ENCODE measurements at regions not wholly inside any gene's neighbourhood (a gene's known extent, or its start where the extent isn't known, plus 50 kb on each side); places are given as distances from the start of the nearest gene placed in this dataset.

DNA sequence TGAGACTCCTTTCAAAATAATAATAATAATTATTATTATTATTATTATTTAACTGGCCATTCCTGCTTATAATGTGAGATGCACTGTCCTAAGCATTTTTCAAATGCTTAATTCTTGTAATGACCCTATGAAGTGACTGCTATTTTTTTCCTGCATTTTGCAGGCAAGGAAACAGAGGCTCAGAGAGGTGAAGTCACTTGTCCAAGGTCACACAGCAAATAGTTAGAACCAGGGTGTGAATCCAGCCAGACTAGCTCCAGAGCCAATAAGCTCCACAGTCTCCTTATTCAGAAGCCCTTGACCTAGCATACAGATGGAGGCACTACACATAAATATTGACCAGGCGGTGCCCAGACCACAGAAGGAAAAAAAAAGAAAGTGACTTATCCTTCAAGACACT lies 77.5 kb upstream of the CACNA1A start:
- no peak for TF ChIP-seq POLR2A (IDR thresholded peaks at IDR 0.05; ENCODE audit: extremely low read depth, insufficient read length)
- TF ChIP-seq, protein P1, sequence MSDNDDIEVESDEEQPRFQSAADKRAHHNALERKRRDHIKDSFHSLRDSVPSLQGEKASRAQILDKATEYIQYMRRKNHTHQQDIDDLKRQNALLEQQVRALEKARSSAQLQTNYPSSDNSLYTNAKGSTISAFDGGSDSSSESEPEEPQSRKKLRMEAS (IDR thresholded peaks at IDR 0.05; ENCODE audit: low read depth, low read length), result no peak
- no peak for TF ChIP-seq MYC (IDR thresholded peaks at IDR 0.05; ENCODE audit: low read depth, low read length)
- H3K4me3 ChIP-seq (ENCODE audit: low read depth, low read length), result no peak overlapping the region
- DNase-seq (ENCODE audit: low read depth), result no peak

DNA sequence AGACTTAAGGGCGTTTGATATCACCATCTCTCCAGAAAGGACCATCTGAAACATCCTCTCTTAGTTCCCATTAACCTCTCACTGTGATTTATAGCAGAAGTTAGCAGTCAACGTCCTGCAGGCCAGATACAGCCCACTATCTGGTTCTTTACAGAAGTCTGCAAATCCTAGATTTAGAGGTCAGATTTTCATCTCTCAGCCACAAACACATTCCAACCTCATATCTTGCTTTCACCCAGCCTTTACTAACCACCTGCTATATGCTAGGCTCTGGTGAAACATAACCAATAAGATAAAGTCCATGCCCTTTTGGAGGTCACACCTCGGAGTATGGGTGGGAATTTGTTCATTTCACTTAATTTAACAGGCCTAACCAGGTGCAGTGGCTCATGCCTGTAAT lies 76.8 kb upstream of the CACNA1A start:
- no peak for DNase-seq (ENCODE audit: low read depth)
- TF ChIP-seq, protein P2, sequence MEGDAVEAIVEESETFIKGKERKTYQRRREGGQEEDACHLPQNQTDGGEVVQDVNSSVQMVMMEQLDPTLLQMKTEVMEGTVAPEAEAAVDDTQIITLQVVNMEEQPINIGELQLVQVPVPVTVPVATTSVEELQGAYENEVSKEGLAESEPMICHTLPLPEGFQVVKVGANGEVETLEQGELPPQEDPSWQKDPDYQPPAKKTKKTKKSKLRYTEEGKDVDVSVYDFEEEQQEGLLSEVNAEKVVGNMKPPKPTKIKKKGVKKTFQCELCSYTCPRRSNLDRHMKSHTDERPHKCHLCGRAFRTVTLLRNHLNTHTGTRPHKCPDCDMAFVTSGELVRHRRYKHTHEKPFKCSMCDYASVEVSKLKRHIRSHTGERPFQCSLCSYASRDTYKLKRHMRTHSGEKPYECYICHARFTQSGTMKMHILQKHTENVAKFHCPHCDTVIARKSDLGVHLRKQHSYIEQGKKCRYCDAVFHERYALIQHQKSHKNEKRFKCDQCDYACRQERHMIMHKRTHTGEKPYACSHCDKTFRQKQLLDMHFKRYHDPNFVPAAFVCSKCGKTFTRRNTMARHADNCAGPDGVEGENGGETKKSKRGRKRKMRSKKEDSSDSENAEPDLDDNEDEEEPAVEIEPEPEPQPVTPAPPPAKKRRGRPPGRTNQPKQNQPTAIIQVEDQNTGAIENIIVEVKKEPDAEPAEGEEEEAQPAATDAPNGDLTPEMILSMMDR (IDR thresholded peaks at IDR 0.05; ENCODE audit: low read depth, low read length), result no peak
- no peak overlapping the region for H3K4me3 ChIP-seq (ENCODE audit: low read depth, low read length)

DNA sequence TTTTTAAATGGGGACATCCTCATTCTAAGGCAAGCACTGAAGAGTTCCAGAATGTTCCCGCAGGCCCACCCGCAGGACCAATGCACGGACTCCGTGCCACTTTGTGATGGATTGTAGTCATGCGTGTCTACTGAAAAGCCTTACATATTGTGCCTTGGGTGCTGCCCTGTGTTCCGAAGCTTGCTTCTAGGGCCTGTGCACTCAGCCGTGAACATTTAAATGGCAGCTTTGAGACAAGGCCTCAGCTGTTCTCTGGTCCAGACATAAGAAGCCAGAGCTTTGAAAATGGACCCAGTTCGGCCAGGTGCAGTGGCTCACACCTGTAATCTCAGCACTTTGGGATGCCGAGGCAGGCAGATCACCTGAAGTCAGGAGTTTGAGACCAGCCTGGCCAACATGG lies 75.3 kb upstream of the CACNA1A start:
- DNase-seq (ENCODE audit: low read depth), result no peak
- no peak overlapping the region for H3K4me3 ChIP-seq (ENCODE audit: low read depth, low read length)
- TF ChIP-seq, protein P2 (IDR thresholded peaks at IDR 0.05; ENCODE audit: low read depth, low read length), result no peak
- TF ChIP-seq MYC (IDR thresholded peaks at IDR 0.05; ENCODE audit: low read depth, low read length) (no peak), POLR2A (IDR thresholded peaks at IDR 0.05; ENCODE audit: extremely low read depth, insufficient read length) (no peak)
- TF ChIP-seq, protein P1 (IDR thresholded peaks at IDR 0.05; ENCODE audit: low read depth, low read length), result no peak

DNA sequence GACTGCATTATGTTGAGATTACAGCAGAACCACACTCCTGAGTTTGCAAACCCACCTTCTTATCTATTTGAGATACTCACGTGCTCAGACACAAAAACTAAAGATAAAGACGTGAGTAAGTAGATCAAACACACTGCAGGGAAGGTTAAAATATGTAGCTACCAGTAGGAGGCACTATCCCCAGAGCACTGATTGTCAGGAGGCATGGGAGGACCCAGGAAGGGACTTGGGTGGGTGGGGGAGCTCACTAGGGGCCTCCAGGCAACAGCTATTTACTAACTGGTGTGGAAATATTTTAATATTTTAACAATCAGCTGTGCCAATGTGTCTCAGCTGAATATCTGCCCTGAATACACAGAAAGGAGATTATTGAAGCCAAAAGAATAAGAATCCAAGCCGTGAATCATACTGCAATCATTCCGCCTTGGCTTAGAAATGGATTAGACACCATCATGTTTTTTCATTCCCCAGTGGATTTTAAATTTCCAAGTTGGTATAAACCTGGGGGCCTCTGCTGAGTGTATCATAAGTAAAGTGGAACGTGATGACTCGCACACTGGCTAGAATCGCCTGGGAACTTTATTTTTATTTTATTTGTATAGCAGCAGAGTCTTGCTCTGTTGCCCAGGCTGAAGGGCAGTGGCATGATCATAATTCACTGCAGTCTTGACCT lies 73.2 kb upstream of the CACNA1A start:
- TF ChIP-seq, protein P1 (IDR thresholded peaks at IDR 0.05; ENCODE audit: low read depth, low read length), result no peak
- TF ChIP-seq POLR2A (IDR thresholded peaks at IDR 0.05; ENCODE audit: extremely low read depth, insufficient read length), result no peak
- TF ChIP-seq, protein P2 (IDR thresholded peaks at IDR 0.05; ENCODE audit: low read depth, low read length), result no peak
- no peak for TF ChIP-seq MYC (IDR thresholded peaks at IDR 0.05; ENCODE audit: low read depth, low read length)
- DNase-seq (ENCODE audit: low read depth), result no peak
- H3K4me3 ChIP-seq (ENCODE audit: low read depth, low read length), result no peak overlapping the region

DNA sequence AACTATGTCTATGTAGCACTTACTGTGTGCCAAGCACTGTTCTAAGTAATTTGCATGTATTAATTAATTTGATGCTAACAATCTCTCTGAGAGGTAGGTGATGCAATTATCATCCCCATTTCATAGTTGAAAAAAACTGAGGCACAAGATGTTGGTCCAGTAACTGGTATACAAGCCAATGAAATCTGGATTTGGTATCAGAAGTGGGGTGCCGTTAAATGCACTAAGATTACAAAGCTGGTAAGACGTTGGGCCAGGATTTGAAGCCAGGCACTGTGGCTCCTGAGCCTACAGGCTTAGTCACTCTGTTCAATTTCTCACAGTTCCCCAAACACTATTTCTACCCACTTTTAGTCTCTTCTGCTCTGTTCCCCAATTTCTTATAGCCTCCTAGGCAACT lies 70.4 kb upstream of the CACNA1A start:
- H3K4me3 ChIP-seq (ENCODE audit: low read depth, low read length), result no peak overlapping the region
- TF ChIP-seq, protein P2 (IDR thresholded peaks at IDR 0.05; ENCODE audit: low read depth, low read length), result no peak
- TF ChIP-seq POLR2A (IDR thresholded peaks at IDR 0.05; ENCODE audit: extremely low read depth, insufficient read length) (no peak), MYC (IDR thresholded peaks at IDR 0.05; ENCODE audit: low read depth, low read length) (no peak)
- TF ChIP-seq, protein P1 (IDR thresholded peaks at IDR 0.05; ENCODE audit: low read depth, low read length), result no peak
- no peak for DNase-seq (ENCODE audit: low read depth)

DNA sequence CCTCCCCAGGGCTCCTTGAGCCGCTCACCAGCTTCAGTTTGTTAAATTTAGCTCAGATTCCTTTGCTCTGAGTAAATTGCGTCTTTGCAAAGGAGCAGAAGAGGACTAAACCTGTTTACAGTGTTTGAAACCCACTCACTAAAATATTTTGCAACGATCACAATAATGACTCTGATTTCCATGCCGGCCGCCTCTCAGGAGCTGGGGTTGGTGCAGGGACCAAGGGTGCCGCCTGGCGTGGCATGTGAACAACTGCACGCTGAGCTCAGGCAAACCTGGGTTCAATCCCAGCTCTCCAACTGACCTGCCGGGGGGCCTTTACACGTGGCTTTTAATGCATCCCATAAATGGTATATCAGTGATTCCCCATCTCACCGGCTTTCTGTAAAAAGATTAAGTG lies 68.7 kb upstream of the CACNA1A start:
- no peak for DNase-seq (ENCODE audit: low read depth)

More for the DNA sequence above, 68.7 kb upstream of the CACNA1A start:
- H3K4me3 ChIP-seq (ENCODE audit: low read depth, low read length), result no peak overlapping the region
- TF ChIP-seq, protein P1 (IDR thresholded peaks at IDR 0.05; ENCODE audit: low read depth, low read length), result no peak
- TF ChIP-seq MYC (IDR thresholded peaks at IDR 0.05; ENCODE audit: low read depth, low read length), result no peak
- TF ChIP-seq, protein P2 (IDR thresholded peaks at IDR 0.05; ENCODE audit: low read depth, low read length), result no peak
- TF ChIP-seq POLR2A (IDR thresholded peaks at IDR 0.05; ENCODE audit: extremely low read depth, insufficient read length), result no peak

Measured in NB4 (cell line).